H9 (cell line): ENCODE measurements at regions not wholly inside any gene's neighbourhood (a gene's known extent, or its start where the extent isn't known, plus 50 kb on each side); places are given as distances from the start of the nearest gene placed in this dataset.

Source experiments
- DNase-seq: peaks from one replicate; pipeline ENCODE4 v3.0.0-alpha.2; 2017
- H2AFZ ChIP-seq: one replicate; pipeline ENCODE4 v1.6.1; 2013; ENCODE audit warnings: mild to moderate bottlenecking, low read length, control low read depth, moderate library complexity
- H2AK5ac ChIP-seq: 2 replicates; pipeline ENCODE4 v1.6.1; 2013; ENCODE audit warnings: low read length, control low read depth, mixed read lengths; ENCODE audit not compliant: insufficient read length
- H2BK120ac ChIP-seq: one replicate; pipeline ENCODE4 v1.6.1; 2013; ENCODE audit warnings: low read depth, mild to moderate bottlenecking, low read length, control low read depth, inconsistent platforms; ENCODE audit not compliant: poor library complexity, severe bottlenecking
- H2BK12ac ChIP-seq: 2 replicates; pipeline ENCODE4 v1.6.1; 2013; ENCODE audit warnings: low read length, control low read depth, mixed read lengths, low read depth; ENCODE audit not compliant: insufficient read length
- H2BK15ac ChIP-seq: 2 replicates; pipeline ENCODE4 v1.6.1; 2013; ENCODE audit warnings: low read depth, low read length, control low read depth
- H2BK20ac ChIP-seq: one replicate; pipeline ENCODE4 v1.6.1; 2013; ENCODE audit warnings: low read depth, mild to moderate bottlenecking, low read length, control low read depth, inconsistent platforms; ENCODE audit not compliant: poor library complexity, severe bottlenecking
- H2BK5ac ChIP-seq: 2 replicates; pipeline ENCODE4 v1.6.1; 2013; ENCODE audit warnings: low read length, control low read depth, mixed read lengths; ENCODE audit not compliant: insufficient read length
- H3K14ac ChIP-seq: 2 replicates; pipeline ENCODE4 v1.6.1; 2013; ENCODE audit warnings: low read length, control low read depth; ENCODE audit not compliant: insufficient read depth
- H3K18ac ChIP-seq: 2 replicates; pipeline ENCODE4 v1.6.1; 2013; ENCODE audit warnings: low read depth, mild to moderate bottlenecking, mixed read lengths, low read length, control low read depth; ENCODE audit not compliant: insufficient read length
- H3K23ac ChIP-seq: 2 replicates; pipeline ENCODE4 v1.6.1; 2013; ENCODE audit warnings: low read length, control low read depth, mixed read lengths, low read depth; ENCODE audit not compliant: insufficient read length
- H3K23me2 ChIP-seq: 2 replicates; pipeline ENCODE4 v1.6.1; 2013; ENCODE audit warnings: low read depth, mild to moderate bottlenecking, mixed read lengths, low read length, control low read depth; ENCODE audit not compliant: insufficient read length, poor library complexity, severe bottlenecking
- H3K27ac ChIP-seq: 2 replicates; pipeline ENCODE4 v1.5.1; 2013; ENCODE audit warnings: low read length, control low read depth, mixed read lengths, low read depth; ENCODE audit not compliant: insufficient read length
- H3K27me3 ChIP-seq: 2 replicates; pipeline ENCODE4 v1.6.1; 2013; ENCODE audit warnings: low read length, control low read depth, inconsistent platforms; ENCODE audit not compliant: insufficient read depth
- H3K4ac ChIP-seq: 2 replicates; pipeline ENCODE4 v1.6.1; 2013; ENCODE audit warnings: low read depth, mild to moderate bottlenecking, control low read depth, inconsistent platforms, low read length, moderate library complexity
- H3K4me1 ChIP-seq: 2 replicates; pipeline ENCODE4 v1.6.1; 2013; ENCODE audit warnings: low read length, control low read depth, inconsistent platforms; ENCODE audit not compliant: insufficient read depth
- H3K4me2 ChIP-seq: 2 replicates; pipeline ENCODE4 v1.6.1; 2013; ENCODE audit warnings: low read length, control low read depth, mixed read lengths; ENCODE audit not compliant: insufficient read length, insufficient read depth
- H3K56ac ChIP-seq: 2 replicates; pipeline ENCODE4 v1.6.1; 2013; ENCODE audit warnings: low read depth, mild to moderate bottlenecking, mixed read lengths, low read length, control low read depth; ENCODE audit not compliant: insufficient read length
- H3K79me1 ChIP-seq: 2 replicates; pipeline ENCODE4 v1.6.1; 2013; ENCODE audit warnings: low read depth, mild to moderate bottlenecking, moderate library complexity, low read length, control low read depth, inconsistent platforms; ENCODE audit not compliant: insufficient read depth, poor library complexity, severe bottlenecking
- H3K79me2 ChIP-seq: 2 replicates; pipeline ENCODE4 v1.6.1; 2013; ENCODE audit warnings: low read length, control low read depth, inconsistent platforms; ENCODE audit not compliant: insufficient read depth
- H3K9ac ChIP-seq: 2 replicates; pipeline ENCODE4 v1.6.1; 2013; ENCODE audit warnings: low read length, control low read depth, mixed read lengths; ENCODE audit not compliant: insufficient read length; ENCODE audit errors: extremely low read depth
- H3K9me3 ChIP-seq: one replicate; pipeline ENCODE4 v1.6.1; 2013; ENCODE audit warnings: low read depth, low read length, inconsistent platforms; ENCODE audit not compliant: control insufficient read depth
- H3T11ph ChIP-seq: one replicate; pipeline ENCODE4 v1.6.1; 2013; ENCODE audit warnings: mild to moderate bottlenecking, low read length, control low read depth, inconsistent platforms
- H4K20me1 ChIP-seq: one replicate; pipeline ENCODE4 v1.6.1; 2013; ENCODE audit not compliant: control insufficient read depth, insufficient read length, insufficient read depth
- H4K5ac ChIP-seq: 2 replicates; pipeline ENCODE4 v1.6.1; 2013; ENCODE audit warnings: low read depth, mild to moderate bottlenecking, mixed read lengths, low read length, control low read depth; ENCODE audit not compliant: insufficient read length
- H4K8ac ChIP-seq: replicated peaks from 2 replicates; pipeline ENCODE4 v1.6.1; 2013; ENCODE audit warnings: low read length, control low read depth, mixed read lengths, low read depth; ENCODE audit not compliant: insufficient read length
- H4K91ac ChIP-seq: 2 replicates; pipeline ENCODE4 v1.6.1; 2013; ENCODE audit warnings: low read depth, mild to moderate bottlenecking, moderate library complexity, mixed read lengths, low read length, control low read depth; ENCODE audit not compliant: insufficient read length
- H3K27ac Mint-ChIP-seq, 3 experiments: 2 replicates in 2 of 3; 3 replicates in 1 of 3; pipeline ENCODE4 v1.8.0; 2020 to 2021; ENCODE audit warnings: mixed read lengths in 3 of 3, mild to moderate bottlenecking in 1 of 3, moderate library complexity in 1 of 3
- H3K27me3 Mint-ChIP-seq: 2 replicates; pipeline ENCODE4 v1.8.0; 2021; ENCODE audit warnings: low read depth, mild to moderate bottlenecking, moderate library complexity, mixed read lengths
- H3K36me3 Mint-ChIP-seq, 3 experiments: 2 replicates in 2 of 3; 3 replicates in 1 of 3; pipeline ENCODE4 v1.8.0; 2020 to 2021; ENCODE audit warnings: low read depth in 3 of 3, mixed read lengths in 3 of 3; ENCODE audit not compliant: insufficient read depth in 1 of 3
- H3K4me1 Mint-ChIP-seq, 2 experiments: 2 replicates each; pipeline ENCODE4 v1.8.0; 2020; ENCODE audit warnings: mixed read lengths in 2 of 2
- H3K4me3 Mint-ChIP-seq, 2 experiments: 2 replicates in 1 of 2; 3 replicates in 1 of 2; pipeline ENCODE4 v1.8.0; 2020 to 2021; ENCODE audit warnings: mild to moderate bottlenecking in 2 of 2, mixed read lengths in 2 of 2, moderate library complexity in 1 of 2
- H3K9me3 Mint-ChIP-seq, 2 experiments: 2 replicates in 1 of 2; 3 replicates in 1 of 2; pipeline ENCODE4 v1.8.0; 2020; ENCODE audit warnings: mild to moderate bottlenecking in 2 of 2, mixed read lengths in 2 of 2, moderate library complexity in 1 of 2
- CTCF ChIP-seq: fragments of 200-600 bp; sonication (generic); conservative IDR thresholded peaks from 3 replicates; pipeline ENCODE4 v1.8.0; 2021; ENCODE audit warnings: antibody characterized with exemption, mild to moderate bottlenecking
- WGBS: extraction: QIAGEN DNeasy Blood & Tissue Kit; methylation state at CpG from one replicate; pipeline ENCODE4 v1.1.7; 2013; ENCODE audit warnings: missing lambda C conversion rate, low lambda C conversion rate, mixed read lengths; ENCODE audit not compliant: insufficient read length; ENCODE audit errors: extremely low coverage; 5-methylcytosine and 5-hydroxymethylcytosine counted together

GRCh38 chr12:4068981-4069669 lies 195.9 kb upstream of the PARP11 start:
- TF ChIP-seq CTCF = no peak
- no peak overlapping the region for H3K27ac ChIP-seq
- H3K4me1 ChIP-seq = no peaks in the 10 kb centered on the region
- H2BK5ac ChIP-seq = no peak overlapping the region
- H2AFZ ChIP-seq = no peak overlapping the region
- Mint-ChIP-seq H3K4me3 (no peak overlapping the region), H3K36me3 (no peaks in the 10 kb centered on the region; a peak in 1 of 7 replicates), H3K9me3 (peaks cover 0 to 3% of the 10 kb centered on the region in 2 experiments; a peak in 3 of 5 replicates), H3K4me1 (no peaks in the 10 kb centered on the region), H3K27ac (no peak overlapping the region), H3K27me3 (no peaks in the 10 kb centered on the region)
- no peak overlapping the region for H3K18ac ChIP-seq
- no peak overlapping the region for H3T11ph ChIP-seq
- H3K14ac ChIP-seq = no peak overlapping the region
- H3K23ac ChIP-seq = no peak overlapping the region
- H2BK12ac ChIP-seq = no peak overlapping the region
- no peak overlapping the region for H3K4me2 ChIP-seq
- no peak overlapping the region for H4K5ac ChIP-seq
- no peak overlapping the region for H2AK5ac ChIP-seq
- H3K56ac ChIP-seq = no peak overlapping the region
- H4K20me1 ChIP-seq = no peaks in the 10 kb centered on the region
- H3K9ac ChIP-seq = no peak overlapping the region
- H3K79me1 ChIP-seq = no peaks in the 10 kb centered on the region
- WGBS = no CpG with 5 or more reads among the region's 2 CpGs
- no peaks in the 10 kb centered on the region for H3K27me3 ChIP-seq
- no peak overlapping the region for H2BK15ac ChIP-seq
- no peak overlapping the region for H4K8ac ChIP-seq
- DNase-seq = no peak
- no peaks in the 10 kb centered on the region for H3K79me2 ChIP-seq
- no peaks in the 10 kb centered on the region for H3K23me2 ChIP-seq
- no peak overlapping the region for H3K4ac ChIP-seq
- H2BK120ac ChIP-seq = no peak overlapping the region
- H4K91ac ChIP-seq = no peak overlapping the region
- no peaks in the 10 kb centered on the region for H3K9me3 ChIP-seq
- H2BK20ac ChIP-seq = no peak overlapping the region
